Panc1 (cell line): ENCODE measurements at regions not wholly inside any gene's neighbourhood (a gene's known extent, or its start where the extent isn't known, plus 50 kb on each side); places are given as distances from the start of the nearest gene placed in this dataset.

Source experiments
- ATAC-seq: fragments of 200-7000 bp; cut with Tn5 transposase; 2 replicates; pipeline ENCODE4 v1.9.1; 2020; ENCODE audit warnings: mild to moderate bottlenecking, moderate library complexity
- BruUV-seq: library from RNA; stranded (reverse); fragments of 400-500 nt; replicated peaks from 2 replicates; lab custom pipeline; 2021; lab: Mats Ljungman, UMichigan
- CTCF ChIA-PET: fragments of 300-600 bp; sonication (Branson Sonifier 250); formaldehyde crosslinking; loops from one replicate; lab custom pipeline; 2022; ENCODE audit warnings: antibody characterized with exemption; lab: Charles Lee
- POLR2A ChIA-PET: fragments of 300-600 bp; sonication (Branson Sonifier 250); formaldehyde crosslinking; loops from one replicate; lab custom pipeline; 2022; ENCODE audit warnings: antibody characterized with exemption; lab: Charles Lee
- DNase-seq: peaks from one replicate; pipeline ENCODE4 v3.0.0-alpha.2; 2010; ENCODE audit warnings: low read depth, low spot score
- H3K27ac ChIP-seq: 2 replicates; pipeline ENCODE4 v1.5.1; 2011; ENCODE audit warnings: mild to moderate bottlenecking, low read length, inconsistent platforms
- H3K27me3 ChIP-seq: fragments of 200-500 bp; sonication (Bioruptor generic); 2 replicates; pipeline ENCODE4 v1.6.0; 2014; ENCODE audit warnings: low read length, inconsistent platforms; ENCODE audit not compliant: control insufficient read depth, insufficient read depth
- H3K36me3 ChIP-seq: fragments of 200-500 bp; sonication (Bioruptor generic); 2 replicates; pipeline ENCODE4 v1.5.1; 2014; ENCODE audit warnings: inconsistent platforms, mild to moderate bottlenecking, low read length, moderate library complexity; ENCODE audit not compliant: control insufficient read depth, insufficient read depth
- H3K4me1 ChIP-seq: 2 replicates; pipeline ENCODE4 v1.5.1; 2011; ENCODE audit warnings: inconsistent platforms, mild to moderate bottlenecking, low read length, moderate library complexity; ENCODE audit not compliant: control insufficient read depth, insufficient read depth
- H3K4me3 ChIP-seq, 2 experiments: 2 replicates each; pipeline ENCODE4 v1.5.1; 2011 to 2012; ENCODE audit warnings: low read depth in 2 of 2, low read length in 2 of 2, mild to moderate bottlenecking in 2 of 2, inconsistent platforms in 1 of 2, moderate library complexity in 1 of 2
- H3K9me3 ChIP-seq: fragments of 200-500 bp; sonication (Bioruptor generic); 2 replicates; pipeline ENCODE4 v1.5.1; 2014; ENCODE audit warnings: low read depth, mild to moderate bottlenecking, inconsistent platforms, low read length, moderate library complexity; ENCODE audit not compliant: control insufficient read depth, insufficient read depth
- POLR2AphosphoS5 ChIP-seq: IDR thresholded peaks from 2 replicates; pipeline ENCODE4 v1.6.1; 2012; ENCODE audit warnings: mild to moderate bottlenecking, low read depth, low read length, moderate library complexity
- REST ChIP-seq, 2 experiments: IDR thresholded peaks; 2 replicates each; pipeline ENCODE4 v1.6.1; 2011 to 2012; ENCODE audit warnings: low read depth in 2 of 2, control low read depth in 1 of 2, low read length in 1 of 2, mild to moderate bottlenecking in 1 of 2, moderate library complexity in 1 of 2; ENCODE audit not compliant: insufficient read depth in 1 of 2
- SIN3A ChIP-seq: IDR thresholded peaks from 2 replicates; pipeline ENCODE4 v1.6.1; 2012; ENCODE audit warnings: low read depth, mild to moderate bottlenecking, low read length, moderate library complexity, borderline replicate concordance; ENCODE audit not compliant: insufficient read depth
- TCF7L2 ChIP-seq: IDR thresholded peaks from 2 replicates; pipeline ENCODE4 v1.6.1; 2011; ENCODE audit warnings: mild to moderate bottlenecking, low read depth, low read length, inconsistent platforms
- in situ Hi-C: cut with HindIII; loops from 2 replicates; pipeline ENCODE4 v1.10.0; 2016; ENCODE audit warnings: low sequenced_read_pairs, low pct_unique_long_range_greater_than_20kb
- intact Hi-C: fragments of 100-400 bp; cut with micrococcal nuclease; formaldehyde crosslinking; loops from one replicate; pipeline ENCODE4 v1.10.0; 2022; ENCODE audit not compliant: unreplicated experiment
- TF ChIP-seq, protein P1 (sequence below): fragments of 450-650 bp; IDR thresholded peaks from 2 replicates; pipeline ENCODE4 v1.5.1; 2017; ENCODE audit warnings: mild to moderate bottlenecking

DNA sequence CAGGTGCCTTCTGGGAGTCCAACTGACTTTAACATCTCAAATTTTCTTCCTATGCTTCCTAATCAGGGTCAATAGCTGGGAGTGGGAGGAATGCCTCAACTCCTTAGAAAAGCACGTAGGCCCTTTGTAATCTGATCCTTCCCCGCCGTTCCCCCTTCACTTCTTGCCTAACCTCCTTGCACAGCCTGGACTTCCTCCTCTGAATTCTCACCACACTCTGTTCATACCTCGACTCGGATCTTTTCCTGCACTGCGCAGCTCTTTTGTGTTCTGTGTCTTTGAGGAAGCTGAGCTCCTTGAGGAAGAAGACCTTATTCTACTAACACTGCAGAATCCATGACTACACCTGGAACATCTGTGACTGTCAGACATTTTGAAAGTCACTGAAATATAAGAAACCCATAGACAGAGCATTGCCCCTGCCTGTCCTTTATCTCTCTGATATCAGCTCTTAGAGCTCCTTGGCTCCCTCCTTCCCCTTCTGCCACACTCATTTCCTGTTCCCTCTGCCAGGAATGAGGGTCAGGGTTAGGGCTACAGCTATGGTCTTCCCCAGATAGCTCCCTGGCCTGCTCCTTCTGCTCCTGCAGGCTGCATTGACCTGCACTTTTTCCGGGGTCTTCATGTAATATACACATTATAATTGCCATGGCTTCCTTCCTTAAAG lies 140.2 kb upstream of the LDB2 start:
- no peaks in the 10 kb centered on the region for H3K27me3 ChIP-seq
- intact Hi-C loops, result no loop called here
- no peaks in the 10 kb centered on the region for H3K4me1 ChIP-seq
- ATAC-seq, result no peak
- no TSS peak for BruUV-seq
- H3K4me3 ChIP-seq, result no peak overlapping the region
- in situ Hi-C loops, result no loop called here
- H3K36me3 ChIP-seq, result no peaks in the 10 kb centered on the region
- no peak for TF ChIP-seq SIN3A
- TF ChIP-seq REST (IDR thresholded peaks at IDR 0.05; ENCODE audit: insufficient read depth in 1 of 2, low read depth in 2 of 2, low read length in 1 of 2), result no peak
- TF ChIP-seq, protein P1, sequence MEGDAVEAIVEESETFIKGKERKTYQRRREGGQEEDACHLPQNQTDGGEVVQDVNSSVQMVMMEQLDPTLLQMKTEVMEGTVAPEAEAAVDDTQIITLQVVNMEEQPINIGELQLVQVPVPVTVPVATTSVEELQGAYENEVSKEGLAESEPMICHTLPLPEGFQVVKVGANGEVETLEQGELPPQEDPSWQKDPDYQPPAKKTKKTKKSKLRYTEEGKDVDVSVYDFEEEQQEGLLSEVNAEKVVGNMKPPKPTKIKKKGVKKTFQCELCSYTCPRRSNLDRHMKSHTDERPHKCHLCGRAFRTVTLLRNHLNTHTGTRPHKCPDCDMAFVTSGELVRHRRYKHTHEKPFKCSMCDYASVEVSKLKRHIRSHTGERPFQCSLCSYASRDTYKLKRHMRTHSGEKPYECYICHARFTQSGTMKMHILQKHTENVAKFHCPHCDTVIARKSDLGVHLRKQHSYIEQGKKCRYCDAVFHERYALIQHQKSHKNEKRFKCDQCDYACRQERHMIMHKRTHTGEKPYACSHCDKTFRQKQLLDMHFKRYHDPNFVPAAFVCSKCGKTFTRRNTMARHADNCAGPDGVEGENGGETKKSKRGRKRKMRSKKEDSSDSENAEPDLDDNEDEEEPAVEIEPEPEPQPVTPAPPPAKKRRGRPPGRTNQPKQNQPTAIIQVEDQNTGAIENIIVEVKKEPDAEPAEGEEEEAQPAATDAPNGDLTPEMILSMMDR, result no peak
- no peak for TF ChIP-seq POLR2AphosphoS5
- TF ChIP-seq TCF7L2, result no peak
- ChIA-PET CTCF (no interaction called here), POLR2A (no interaction called here)
- no peak overlapping the region for H3K27ac ChIP-seq
- H3K9me3 ChIP-seq, result no peaks in the 10 kb centered on the region
- DNase-seq, result no peak

DNA sequence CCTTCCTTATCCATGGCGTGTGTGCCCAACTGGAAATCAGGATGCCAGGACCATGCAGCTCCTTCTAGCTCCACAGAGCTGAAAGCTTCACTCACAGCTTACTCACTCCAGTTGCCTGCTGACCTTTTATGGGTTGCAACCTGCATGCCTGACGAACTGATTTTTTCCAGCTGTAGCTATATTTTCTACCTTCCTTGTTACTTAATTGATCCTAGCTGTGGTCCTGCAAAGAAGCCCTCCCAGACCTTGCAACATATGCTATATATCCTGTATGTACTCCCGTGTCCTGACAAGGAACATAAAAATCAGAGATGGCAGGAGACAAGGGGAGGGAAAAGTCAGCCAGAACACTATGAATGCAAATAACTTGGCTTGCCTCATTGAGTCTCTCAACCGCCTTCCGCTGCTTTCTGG lies 135.3 kb upstream of the LDB2 start:
- POLR2A ChIA-PET, result no interaction called here
- no peak for ATAC-seq

More for the DNA sequence above, 135.3 kb upstream of the LDB2 start:
- TF ChIP-seq SIN3A (no peak), POLR2AphosphoS5 (no peak), REST (IDR thresholded peaks at IDR 0.05; ENCODE audit: insufficient read depth in 1 of 2, low read depth in 2 of 2, low read length in 1 of 2) (no peak), TCF7L2 (no peak)
- TF ChIP-seq, protein P1, result no peak
- no peak for DNase-seq
- Histone ChIP-seq H3K27me3 (no peaks in the 10 kb centered on the region), H3K4me3 (no peak overlapping the region), H3K4me1 (no peaks in the 10 kb centered on the region), H3K9me3 (no peaks in the 10 kb centered on the region), H3K36me3 (no peaks in the 10 kb centered on the region), H3K27ac (no peak overlapping the region)
- in situ Hi-C loops (no loop called here), intact Hi-C loops (no loop called here)
- no TSS peak for BruUV-seq
- CTCF ChIA-PET, result no interaction called here
